CD14-positive monocyte (primary cell): ENCODE measurements at regions not wholly inside any gene's neighbourhood (a gene's known extent, or its start where the extent isn't known, plus 50 kb on each side); places are given as distances from the start of the nearest gene placed in this dataset.
"Not testable (repeated sequence)": the region's sequence is repeated elsewhere in the genome, so short reads cannot be mapped to it uniquely, and the experiment has no call there.

Experiments used
- DNase-seq, 3 donors: peaks; one replicate each; pipeline ENCODE4 v3.0.0-alpha.2; 2011 to 2022
- H2AFZ ChIP-seq: 2 replicates; pipeline ENCODE4 v1.6.0; 2012; ENCODE audit warnings: mild to moderate bottlenecking, low read depth, low read length, inconsistent platforms; ENCODE audit not compliant: insufficient read depth, poor library complexity, severe bottlenecking
- H3K27ac ChIP-seq, 2 donors: 1 replicate in 1 of 2; 2 replicates in 1 of 2; pipeline ENCODE4 v1.5.1; 2012 to 2013; ENCODE audit warnings: low read length in 2 of 2, control low read depth in 1 of 2, inconsistent platforms in 1 of 2, low read depth in 1 of 2, mild to moderate bottlenecking in 1 of 2
- H3K27me3 ChIP-seq, 2 donors: one replicate each; pipeline versions ENCODE4 v1.6.0 to v1.6.1; 2011 to 2013; ENCODE audit warnings: low read length in 2 of 2; ENCODE audit not compliant: control insufficient read depth in 2 of 2, insufficient read depth in 2 of 2
- H3K36me3 ChIP-seq, 2 donors: replicated peaks in 1 of 2; 1 replicate in 1 of 2; 2 replicates in 1 of 2; pipeline versions ENCODE4 v1.5.1 to v1.6.1; 2012 to 2013; ENCODE audit warnings: low read length in 2 of 2, control low read depth in 1 of 2, inconsistent platforms in 1 of 2, mild to moderate bottlenecking in 1 of 2; ENCODE audit not compliant: insufficient read depth in 2 of 2, control insufficient read depth in 1 of 2
- H3K4me1 ChIP-seq, 2 donors: 1 replicate in 1 of 2; 2 replicates in 1 of 2; pipeline versions ENCODE4 v1.5.1 to v1.6.1; 2012 to 2013; ENCODE audit warnings: low read length in 2 of 2, control low read depth in 1 of 2, inconsistent platforms in 1 of 2, mild to moderate bottlenecking in 1 of 2, moderate library complexity in 1 of 2; ENCODE audit not compliant: insufficient read depth in 2 of 2, control insufficient read depth in 1 of 2
- H3K4me2 ChIP-seq: replicated peaks from 2 replicates; pipeline ENCODE3; 2012; ENCODE audit warnings: low read length, moderate library complexity, mild to moderate bottlenecking; ENCODE audit not compliant: poor library complexity, severe bottlenecking; ENCODE audit errors: extremely low read depth
- H3K4me3 ChIP-seq, 3 experiments: fragments of 200-600 bp in 1 of 3; sonication (generic) in 1 of 3; replicated peaks in 1 of 3; 1 replicate in 2 of 3; 2 replicates in 1 of 3; pipeline ENCODE4 v1.5.1; 2011 to 2013; ENCODE audit warnings: low read length in 3 of 3, mild to moderate bottlenecking in 3 of 3, control low read depth in 2 of 3, low read depth in 2 of 3, inconsistent platforms in 1 of 3, moderate library complexity in 1 of 3
- H3K79me2 ChIP-seq: 2 replicates; pipeline ENCODE4 v1.6.0; 2012; ENCODE audit warnings: mild to moderate bottlenecking, control low read depth, inconsistent platforms, low read length, moderate library complexity; ENCODE audit not compliant: insufficient read depth
- H3K9ac ChIP-seq: 2 replicates; pipeline ENCODE4 v1.6.0; 2017; ENCODE audit warnings: low read length, mild to moderate bottlenecking; ENCODE audit not compliant: insufficient read depth, poor library complexity, severe bottlenecking
- H3K9me3 ChIP-seq, 2 donors: replicated peaks in 1 of 2; 1 replicate in 1 of 2; 2 replicates in 1 of 2; pipeline versions ENCODE4 v1.5.1 to v1.6.1; 2012 to 2013; ENCODE audit warnings: low read length in 2 of 2, control low read depth in 1 of 2; ENCODE audit not compliant: control insufficient read depth in 1 of 2, insufficient read depth in 1 of 2
- H4K20me1 ChIP-seq: 2 replicates; pipeline ENCODE4 v1.6.0; 2012; ENCODE audit warnings: mild to moderate bottlenecking, low read length, control low read depth, moderate library complexity; ENCODE audit not compliant: insufficient read depth
- H3K27ac Mint-ChIP-seq, 7 donors: one replicate each; pipeline ENCODE4 v1.8.0; 2020; ENCODE audit warnings: mild to moderate bottlenecking in 7 of 7, mixed read lengths in 7 of 7, moderate library complexity in 6 of 7, inconsistent platforms in 2 of 7
- H3K27me3 Mint-ChIP-seq, 3 donors: one replicate each; pipeline ENCODE4 v1.8.0; 2021 to 2022; ENCODE audit warnings: low read depth in 3 of 3, mild to moderate bottlenecking in 3 of 3, mixed read lengths in 3 of 3, moderate library complexity in 3 of 3, inconsistent platforms in 1 of 3
- H3K36me3 Mint-ChIP-seq, 2 donors: one replicate each; pipeline ENCODE4 v1.8.0; 2020; ENCODE audit warnings: mixed read lengths in 2 of 2, inconsistent platforms in 1 of 2, mild to moderate bottlenecking in 1 of 2
- H3K4me1 Mint-ChIP-seq: one replicate; pipeline ENCODE4 v1.8.0; 2020; ENCODE audit warnings: mild to moderate bottlenecking, mixed read lengths
- H3K4me3 Mint-ChIP-seq, 2 donors: one replicate each; pipeline ENCODE4 v1.8.0; 2020; ENCODE audit warnings: mild to moderate bottlenecking in 2 of 2, mixed read lengths in 2 of 2, moderate library complexity in 1 of 2
- H3K9me3 Mint-ChIP-seq, 7 donors: one replicate each; pipeline ENCODE4 v1.8.0; 2020 to 2022; ENCODE audit warnings: mixed read lengths in 7 of 7, mild to moderate bottlenecking in 6 of 7, moderate library complexity in 6 of 7, inconsistent platforms in 2 of 7
- CTCF ChIP-seq: fragments of 200-600 bp; IDR thresholded peaks from one replicate; pipeline ENCODE4 v1.8.0; 2022; ENCODE audit warnings: antibody characterized with exemption, mild to moderate bottlenecking
- WGBS: methylation state at CpG from one replicate; pipeline ENCODE4 v1.1.5; 2013; ENCODE audit warnings: missing lambda C conversion rate; ENCODE audit not compliant: insufficient coverage; 5-methylcytosine and 5-hydroxymethylcytosine counted together
- intact Hi-C, 2 donors: fragments of 100-400 bp; cut with micrococcal nuclease; formaldehyde crosslinking; loops; one replicate each; pipeline versions ENCODE4 v1.15.0 to v1.15.1; 2023

DNA sequence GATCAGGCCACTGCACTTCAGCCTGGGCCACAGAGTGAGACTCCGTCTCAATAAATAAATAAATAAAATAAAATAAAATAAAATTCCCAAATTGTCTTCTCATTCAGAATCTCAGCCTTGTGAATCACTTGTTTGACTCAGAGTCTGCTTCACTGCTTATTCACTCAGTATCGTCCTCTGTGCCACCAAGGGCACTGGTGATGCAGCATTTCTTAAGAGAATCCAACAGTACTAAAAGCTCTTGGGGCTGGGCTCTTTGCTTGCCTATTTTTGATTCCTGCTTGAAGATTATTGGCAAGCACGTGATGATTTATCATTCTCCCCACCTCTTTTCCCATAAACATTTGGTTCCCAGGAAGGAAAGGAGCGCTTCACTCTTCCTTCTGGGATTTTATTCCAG lies 54.8 kb upstream of the HMGB1 start:
- H3K36me3 Mint-ChIP-seq = no peaks in the 10 kb centered on the region
- Histone ChIP-seq H3K36me3 (no peaks in the 10 kb centered on the region), H3K9me3 (no peaks in the 10 kb centered on the region), H3K4me3 (no peak overlapping the region), H3K27ac (no peak overlapping the region), H3K27me3 (no peaks in the 10 kb centered on the region), H4K20me1 (no peaks in the 10 kb centered on the region), H2AFZ (no peak overlapping the region), H3K79me2 (no peaks in the 10 kb centered on the region), H3K4me2 (no peak overlapping the region), H3K4me1 (no peaks in the 10 kb centered on the region), H3K9ac (no peak overlapping the region)
- 94% methylated on average over 2 of the region's 4 CpGs for WGBS
- DNase-seq = no peak
- no peak for TF ChIP-seq CTCF
- H3K9me3 Mint-ChIP-seq = peaks cover 0 to 3% (median 2%) of the 10 kb centered on the region in 7 donors
- peaks cover 0 to 2% (median 0%) of the 10 kb centered on the region in 3 donors for H3K27me3 Mint-ChIP-seq
- H3K4me1 Mint-ChIP-seq = no peaks in the 10 kb centered on the region
- H3K4me3 Mint-ChIP-seq = no peak overlapping the region
- intact Hi-C loops = no loop called here
- H3K27ac Mint-ChIP-seq = no peak overlapping the region

DNA sequence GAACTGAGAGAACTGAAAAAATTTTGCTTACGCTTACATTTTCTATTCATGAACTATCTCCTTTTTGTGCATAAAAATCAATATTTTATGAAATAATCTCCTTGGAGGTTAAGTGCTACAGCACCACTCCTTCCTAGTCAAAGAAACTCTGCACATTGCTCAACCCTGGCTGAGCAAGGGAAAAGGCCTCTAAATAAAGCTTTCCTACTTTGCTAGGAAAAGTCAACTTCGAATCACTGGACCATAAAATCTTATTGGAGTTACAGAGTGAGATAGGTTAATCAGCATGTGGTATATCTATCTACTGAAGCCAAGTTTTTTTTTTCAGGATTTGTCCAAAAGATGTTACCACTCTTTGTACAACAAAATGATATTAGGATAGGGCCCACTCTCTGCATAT lies 57.5 kb upstream of the HMGB1 start:
- no peak for DNase-seq
- no peaks in the 10 kb centered on the region for H3K9me3 ChIP-seq
- no peak overlapping the region for H3K4me3 ChIP-seq
- no peak overlapping the region for H3K4me2 ChIP-seq
- no peak overlapping the region for H3K27ac ChIP-seq
- Mint-ChIP-seq H3K27me3 (peaks cover 0 to 2% (median 0%) of the 10 kb centered on the region in 3 donors), H3K4me3 (no peak overlapping the region), H3K9me3 (peaks cover 0 to 3% (median 2%) of the 10 kb centered on the region in 7 donors), H3K36me3 (no peaks in the 10 kb centered on the region), H3K27ac (no peak overlapping the region), H3K4me1 (no peaks in the 10 kb centered on the region)
- intact Hi-C loops = no loop called here
- H4K20me1 ChIP-seq = no peaks in the 10 kb centered on the region
- no peaks in the 10 kb centered on the region for H3K36me3 ChIP-seq
- no peak overlapping the region for H2AFZ ChIP-seq
- no peaks in the 10 kb centered on the region for H3K4me1 ChIP-seq
- H3K27me3 ChIP-seq = no peaks in the 10 kb centered on the region
- no peak overlapping the region for H3K9ac ChIP-seq
- TF ChIP-seq CTCF = no peak
- no peaks in the 10 kb centered on the region for H3K79me2 ChIP-seq
- WGBS = no CpG with 5 or more reads among the region's 2 CpGs

DNA sequence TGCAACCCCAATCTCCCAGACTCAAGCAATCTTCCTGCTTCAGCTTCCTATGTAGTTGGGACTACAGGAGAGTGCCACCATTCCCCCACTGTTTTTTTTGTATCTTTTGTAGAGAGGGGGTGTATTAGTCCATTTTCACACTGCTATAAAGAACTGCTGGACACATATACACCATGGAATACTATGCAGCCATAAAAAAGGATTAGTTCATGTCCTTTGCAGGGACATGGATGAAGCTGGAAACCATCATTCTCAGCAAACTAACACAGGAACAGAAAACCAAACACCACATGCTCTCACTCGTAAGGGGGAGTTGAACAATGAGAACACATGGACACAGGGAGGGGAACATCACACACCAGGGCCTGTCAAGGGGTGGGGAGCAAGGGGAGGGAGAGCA lies 58.1 kb upstream of the HMGB1 start:
- H3K9me3 Mint-ChIP-seq, H3K36me3 Mint-ChIP-seq, H3K4me2 ChIP-seq, H3K9ac ChIP-seq, H3K79me2 ChIP-seq, H2AFZ ChIP-seq, H3K27me3 Mint-ChIP-seq, H3K36me3 ChIP-seq, H3K4me3 ChIP-seq, intact Hi-C loops, H4K20me1 ChIP-seq, DNase-seq, H3K4me1 Mint-ChIP-seq, H3K9me3 ChIP-seq, H3K4me3 Mint-ChIP-seq, H3K27ac ChIP-seq, H3K4me1 ChIP-seq, H3K27me3 ChIP-seq: not testable (repeated sequence)
- peak overlapping the region in 1 of 7 donors; percentile 54 for H3K27ac Mint-ChIP-seq
- WGBS = no CpG with 5 or more reads among the region's 1 CpG

DNA sequence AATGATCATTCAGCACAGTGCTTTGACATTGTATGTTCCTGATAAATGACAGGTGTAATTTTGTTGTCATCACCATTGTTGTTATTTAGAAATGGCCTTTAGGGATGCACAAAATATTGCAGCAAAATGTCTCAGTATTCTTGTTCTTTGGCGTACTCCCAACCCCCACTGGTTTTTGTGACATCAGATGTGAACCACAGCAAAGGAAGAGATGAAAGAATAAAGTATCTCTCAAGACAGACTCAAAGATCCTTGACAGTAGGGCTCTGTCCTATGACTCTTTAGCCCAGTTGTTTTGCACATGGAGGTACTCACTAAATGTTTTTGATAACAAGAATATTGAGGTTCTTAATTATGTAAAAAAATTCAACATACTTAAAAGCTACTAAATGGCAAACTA lies 59.5 kb upstream of the HMGB1 start:
- H3K4me3 Mint-ChIP-seq, H3K4me2 ChIP-seq, H3K27me3 Mint-ChIP-seq, H3K9me3 ChIP-seq, H3K9ac ChIP-seq, H3K36me3 Mint-ChIP-seq, H3K4me3 ChIP-seq, H3K4me1 Mint-ChIP-seq, H3K27ac Mint-ChIP-seq, intact Hi-C loops, DNase-seq, H3K27me3 ChIP-seq, H2AFZ ChIP-seq, H3K9me3 Mint-ChIP-seq, H3K36me3 ChIP-seq, H3K27ac ChIP-seq, H3K4me1 ChIP-seq, H4K20me1 ChIP-seq, H3K79me2 ChIP-seq: not testable (repeated sequence)
- WGBS = no CpG with 5 or more reads among the region's 1 CpG
